Nephron (organoid): ENCODE measurements at regions not wholly inside any gene's neighbourhood (a gene's known extent, or its start where the extent isn't known, plus 50 kb on each side); places are given as distances from the start of the nearest gene placed in this dataset.

Experiments used
- H3K27ac Mint-ChIP-seq, 3 experiments: 2 replicates each; pipeline ENCODE4 v1.8.0; 2020; ENCODE audit warnings: mixed read lengths in 3 of 3, mild to moderate bottlenecking in 2 of 3, moderate library complexity in 1 of 3
- H3K27me3 Mint-ChIP-seq: 2 replicates; pipeline ENCODE4 v1.8.0; 2021; ENCODE audit warnings: low read depth, mild to moderate bottlenecking, moderate library complexity, mixed read lengths
- H3K36me3 Mint-ChIP-seq: 2 replicates; pipeline ENCODE4 v1.8.0; 2020; ENCODE audit warnings: low read depth, mixed read lengths
- H3K4me1 Mint-ChIP-seq: 2 replicates; pipeline ENCODE4 v1.8.0; 2020; ENCODE audit warnings: mixed read lengths
- H3K4me3 Mint-ChIP-seq, 3 experiments: 2 replicates each; pipeline ENCODE4 v1.8.0; 2020; ENCODE audit warnings: mild to moderate bottlenecking in 3 of 3, mixed read lengths in 3 of 3, moderate library complexity in 2 of 3
- H3K9me3 Mint-ChIP-seq: 2 replicates; pipeline ENCODE4 v1.8.0; 2020; ENCODE audit warnings: mixed read lengths
- TF ChIP-seq, protein P1 (sequence below), 3 experiments: fragments of 200-600 bp; sonication (generic); IDR thresholded peaks; one replicate each; pipeline ENCODE4 v1.5.0; 2021; ENCODE audit warnings: antibody characterized with exemption in 3 of 3; ENCODE audit not compliant: unreplicated experiment in 3 of 3

DNA sequence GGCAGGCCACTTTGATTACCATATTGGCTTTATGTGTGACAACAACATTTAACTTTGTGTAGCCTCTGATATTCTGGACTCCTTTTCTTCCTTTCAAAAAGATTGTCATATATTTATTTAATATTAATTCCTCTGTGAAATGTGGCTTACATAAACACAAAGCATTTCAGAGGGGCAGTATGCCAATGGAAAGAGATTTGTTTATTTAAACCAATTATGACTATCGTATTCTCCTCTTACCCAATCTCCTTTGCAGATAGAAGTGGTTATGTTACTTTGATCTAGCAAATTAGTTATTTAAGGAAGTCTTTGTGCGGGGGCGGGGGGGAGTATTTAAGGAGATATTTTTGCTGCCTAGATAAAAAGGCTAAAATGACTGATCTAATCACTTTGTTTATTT is 573.7 kb upstream of the KIF2B start:
- Mint-ChIP-seq H3K9me3 (peaks cover 3% of the 10 kb centered on the region), H3K4me3 (no peak overlapping the region), H3K27ac (no peak overlapping the region), H3K4me1 (no peaks in the 10 kb centered on the region), H3K36me3 (no peaks in the 10 kb centered on the region), H3K27me3 (no peaks in the 10 kb centered on the region)
- TF ChIP-seq, protein P1, sequence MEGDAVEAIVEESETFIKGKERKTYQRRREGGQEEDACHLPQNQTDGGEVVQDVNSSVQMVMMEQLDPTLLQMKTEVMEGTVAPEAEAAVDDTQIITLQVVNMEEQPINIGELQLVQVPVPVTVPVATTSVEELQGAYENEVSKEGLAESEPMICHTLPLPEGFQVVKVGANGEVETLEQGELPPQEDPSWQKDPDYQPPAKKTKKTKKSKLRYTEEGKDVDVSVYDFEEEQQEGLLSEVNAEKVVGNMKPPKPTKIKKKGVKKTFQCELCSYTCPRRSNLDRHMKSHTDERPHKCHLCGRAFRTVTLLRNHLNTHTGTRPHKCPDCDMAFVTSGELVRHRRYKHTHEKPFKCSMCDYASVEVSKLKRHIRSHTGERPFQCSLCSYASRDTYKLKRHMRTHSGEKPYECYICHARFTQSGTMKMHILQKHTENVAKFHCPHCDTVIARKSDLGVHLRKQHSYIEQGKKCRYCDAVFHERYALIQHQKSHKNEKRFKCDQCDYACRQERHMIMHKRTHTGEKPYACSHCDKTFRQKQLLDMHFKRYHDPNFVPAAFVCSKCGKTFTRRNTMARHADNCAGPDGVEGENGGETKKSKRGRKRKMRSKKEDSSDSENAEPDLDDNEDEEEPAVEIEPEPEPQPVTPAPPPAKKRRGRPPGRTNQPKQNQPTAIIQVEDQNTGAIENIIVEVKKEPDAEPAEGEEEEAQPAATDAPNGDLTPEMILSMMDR (IDR thresholded peaks at IDR 0.05; ENCODE audit: unreplicated experiment in 3 of 3), result no peak

DNA sequence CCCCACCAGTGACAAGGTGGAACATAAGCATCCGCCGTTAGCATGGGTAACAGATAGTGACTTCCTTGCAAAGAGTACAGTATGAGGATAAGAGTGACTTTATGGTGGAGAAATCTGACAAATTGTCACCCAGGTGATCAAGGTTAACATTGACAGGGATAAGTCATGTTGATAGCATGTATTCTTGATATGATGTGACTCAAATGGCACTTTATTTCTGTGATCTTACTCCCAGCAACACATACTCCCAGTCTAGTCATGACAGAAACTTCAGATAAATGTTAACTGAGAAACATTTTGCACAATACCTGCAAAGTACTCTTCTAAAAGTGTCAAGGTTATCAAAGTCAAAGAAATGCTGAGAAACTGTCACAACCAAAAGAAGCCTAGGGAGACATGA is 588.6 kb upstream of the KIF2B start:
- H3K36me3 Mint-ChIP-seq, result no peaks in the 10 kb centered on the region
- no peak overlapping the region for H3K27ac Mint-ChIP-seq
- no peak overlapping the region for H3K4me3 Mint-ChIP-seq
- TF ChIP-seq, protein P1 (IDR thresholded peaks at IDR 0.05; ENCODE audit: unreplicated experiment in 3 of 3), result no peak
- peaks cover 4% of the 10 kb centered on the region for H3K4me1 Mint-ChIP-seq
- peaks cover 20% of the 10 kb centered on the region for H3K9me3 Mint-ChIP-seq
- no peaks in the 10 kb centered on the region for H3K27me3 Mint-ChIP-seq

DNA sequence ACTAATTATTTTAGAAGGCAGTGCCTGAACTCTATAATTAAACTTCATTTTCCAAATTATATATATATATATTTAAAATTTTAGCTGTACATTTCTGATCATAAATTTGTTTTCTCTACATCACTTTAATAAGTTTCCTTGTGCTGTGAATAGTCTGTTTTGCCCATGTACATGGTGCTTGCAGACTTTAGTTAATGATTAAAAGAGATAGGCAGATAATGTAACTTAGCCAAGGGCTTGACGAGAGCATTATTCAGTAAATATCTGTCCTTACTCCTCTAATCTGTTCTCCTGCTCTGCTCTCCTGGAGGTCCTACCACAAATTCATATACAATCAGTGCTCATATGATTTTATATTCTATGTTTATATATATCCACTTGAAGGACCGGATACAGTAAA is 595.2 kb upstream of the KIF2B start:
- Mint-ChIP-seq H3K27ac (no peak overlapping the region), H3K9me3 (peaks cover 15% of the 10 kb centered on the region), H3K36me3 (no peaks in the 10 kb centered on the region), H3K4me3 (no peak overlapping the region), H3K27me3 (no peaks in the 10 kb centered on the region), H3K4me1 (peaks cover 7% of the 10 kb centered on the region)
- TF ChIP-seq, protein P1 (IDR thresholded peaks at IDR 0.05; ENCODE audit: unreplicated experiment in 3 of 3), result no peak

GRCh38 chr17:53227111-53227510 is 595.6 kb upstream of the KIF2B start:
- no peak overlapping the region for H3K4me3 Mint-ChIP-seq
- H3K9me3 Mint-ChIP-seq, result peaks cover 17% of the 10 kb centered on the region
- H3K27me3 Mint-ChIP-seq, result no peaks in the 10 kb centered on the region
- no peaks in the 10 kb centered on the region for H3K36me3 Mint-ChIP-seq
- no peak overlapping the region for H3K27ac Mint-ChIP-seq
- TF ChIP-seq, protein P1 (IDR thresholded peaks at IDR 0.05; ENCODE audit: unreplicated experiment in 3 of 3), result no peak
- H3K4me1 Mint-ChIP-seq, result peaks cover 7% of the 10 kb centered on the region

- Mint-ChIP-seq H3K4me3 (no peak overlapping the region), H3K36me3 (no peaks in the 10 kb centered on the region), H3K27ac (no peak overlapping the region), H3K4me1 (no peaks in the 10 kb centered on the region), H3K9me3 (peaks cover 18% of the 10 kb centered on the region), H3K27me3 (no peaks in the 10 kb centered on the region)
- TF ChIP-seq, protein P1 (IDR thresholded peaks at IDR 0.05; ENCODE audit: unreplicated experiment in 3 of 3), result no peak
Observed at GRCh38 chr17:53219821-53220220, 602.9 kb upstream of the KIF2B start.

- no peaks in the 10 kb centered on the region for H3K27me3 Mint-ChIP-seq
- H3K4me3 Mint-ChIP-seq, result no peak overlapping the region
- no peaks in the 10 kb centered on the region for H3K4me1 Mint-ChIP-seq
- no peaks in the 10 kb centered on the region for H3K36me3 Mint-ChIP-seq
- TF ChIP-seq, protein P1 (IDR thresholded peaks at IDR 0.05; ENCODE audit: unreplicated experiment in 3 of 3), result no peak
- no peak overlapping the region for H3K27ac Mint-ChIP-seq
- H3K9me3 Mint-ChIP-seq, result peaks cover 18% of the 10 kb centered on the region
Observed at GRCh38 chr17:53218723-53219122, 604.0 kb upstream of the KIF2B start.
